DLD1 (cell line): ENCODE measurements at regions not wholly inside any gene's neighbourhood (a gene's known extent, or its start where the extent isn't known, plus 50 kb on each side); places are given as distances from the start of the nearest gene placed in this dataset.

Source experiments
- in situ Hi-C: cut with HindIII; loops from 2 replicates; pipeline ENCODE4 v1.10.0; 2017; ENCODE audit warnings: low sequenced_read_pairs

GRCh38 chr1:201706109-201706508 lies 122.8 kb upstream of the IPO9 start:
- in situ Hi-C loops = no loop called here

GRCh38 chr1:201707027-201707426 lies 121.9 kb upstream of the IPO9 start:
- in situ Hi-C loops = no loop called here

DNA sequence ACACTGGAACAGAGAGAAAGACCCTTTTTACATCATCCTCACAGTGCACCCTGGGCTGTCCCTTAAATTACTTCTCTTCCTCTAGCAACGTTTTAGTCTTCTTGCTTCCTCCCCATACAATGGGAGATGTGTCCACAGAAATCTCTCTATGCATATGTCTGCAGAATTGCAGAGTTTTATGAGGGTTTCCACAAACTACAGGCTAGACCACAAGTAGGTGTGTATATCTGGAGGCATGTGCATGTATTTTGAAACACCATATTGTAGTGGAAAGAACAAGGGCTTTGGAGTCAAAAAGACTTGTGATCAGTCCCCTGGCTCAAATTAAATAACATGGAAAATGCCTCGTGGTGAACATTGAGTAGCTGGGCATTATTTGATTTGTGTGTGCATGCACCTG lies 121.3 kb upstream of the IPO9 start:
- in situ Hi-C loops = no loop called here

- in situ Hi-C loops = no loop called here
These were observed 120.9 kb upstream of the IPO9 start for GRCh38 chr1:201708085-201708512.

GRCh38 chr1:201708691-201709090 lies 120.3 kb upstream of the IPO9 start:
- in situ Hi-C loops = no loop called here

GRCh38 chr1:201709564-201710295 lies 119.2 kb upstream of the IPO9 start:
- in situ Hi-C loops = no loop called here

GRCh38 chr1:201710632-201711597 lies 118.0 kb upstream of the IPO9 start:
- in situ Hi-C loops = no loop called here

DNA sequence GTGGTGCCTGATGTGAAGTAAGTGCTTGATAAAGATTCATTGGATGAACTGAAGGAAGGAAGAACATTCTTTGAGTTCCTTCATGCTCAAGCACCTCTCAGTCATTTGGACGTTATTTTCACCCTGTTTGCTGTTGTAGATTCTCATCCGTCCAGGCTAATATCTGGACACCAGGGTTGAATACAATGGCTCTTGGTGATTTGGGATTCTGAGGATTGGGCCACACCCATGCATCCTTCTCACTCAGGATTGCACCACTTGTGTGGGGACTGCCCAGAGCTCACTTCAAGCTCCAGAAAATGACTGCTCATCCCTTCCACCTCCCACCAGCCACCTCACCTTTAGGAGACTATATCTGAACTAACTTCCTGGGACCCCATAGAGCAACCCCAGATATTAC lies 117.1 kb upstream of the IPO9 start:
- in situ Hi-C loops = no loop called here

GRCh38 chr1:201712387-201713085 lies 116.4 kb upstream of the IPO9 start:
- in situ Hi-C loops = no loop called here

DNA sequence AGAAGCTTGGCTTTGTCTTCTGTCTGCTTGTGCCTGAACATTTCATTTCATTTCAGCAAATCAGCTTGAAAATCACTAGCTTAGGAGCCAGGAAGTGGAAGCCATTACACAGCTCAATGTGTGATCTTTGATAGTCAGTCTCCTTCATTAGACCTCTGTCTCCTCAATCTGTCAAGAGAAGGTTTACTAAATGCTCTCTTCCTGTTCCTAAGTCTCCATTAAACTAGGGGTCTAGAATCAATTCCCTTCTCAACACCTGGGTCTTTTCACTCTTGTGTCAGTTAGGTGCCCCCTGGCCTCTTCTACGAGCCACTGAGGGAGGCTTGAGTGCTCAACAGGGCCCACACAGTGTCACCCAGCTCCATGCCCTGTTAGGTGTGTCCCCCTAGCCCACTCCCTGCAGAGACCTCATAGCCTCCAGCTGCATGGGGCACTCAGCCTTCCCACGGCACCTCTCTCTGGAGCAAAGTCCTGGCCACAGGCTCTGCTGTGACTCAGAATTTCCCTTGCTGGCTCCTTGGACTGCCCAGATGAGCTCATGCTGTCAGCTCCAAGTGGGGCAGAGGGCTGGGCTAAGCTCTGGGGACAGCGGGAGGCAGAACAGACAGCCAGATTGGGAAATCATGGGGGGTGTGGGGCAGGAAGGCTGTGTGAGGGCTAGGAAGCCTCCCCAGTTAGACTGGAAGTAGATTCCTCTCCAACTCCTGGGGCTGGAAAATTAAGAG lies 115.7 kb upstream of the IPO9 start:
- in situ Hi-C loops = no loop called here

- in situ Hi-C loops = loop anchor here (5.0 kb wide), 1 partner anchor 43 kb away; no protein-coding TSS in a partner anchor
These were observed 114.2 kb upstream of the IPO9 start for GRCh38 chr1:201714542-201715329.

DNA sequence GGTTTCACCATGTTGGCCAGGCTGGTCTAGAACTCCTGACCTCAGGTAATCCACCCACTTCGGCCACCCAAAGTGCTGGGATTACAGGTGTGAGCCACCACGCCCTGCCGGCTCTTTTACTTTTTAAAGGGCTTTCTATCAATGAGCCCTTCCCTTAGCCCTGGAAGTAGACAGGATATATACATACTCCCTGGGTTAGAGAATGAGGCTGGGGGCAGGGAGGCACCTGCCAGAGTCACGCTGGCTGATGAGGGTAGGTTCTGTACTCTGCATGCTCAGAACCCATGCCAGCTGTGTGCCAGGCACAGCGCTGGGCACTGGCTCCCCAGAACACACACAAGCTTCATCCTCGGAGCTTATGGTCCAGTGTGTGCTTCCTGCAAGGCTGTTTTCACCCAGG lies 113.6 kb upstream of the IPO9 start:
- in situ Hi-C loops = loop anchor here (5.0 kb wide), 1 partner anchor 42 kb away; no protein-coding TSS in a partner anchor

DNA sequence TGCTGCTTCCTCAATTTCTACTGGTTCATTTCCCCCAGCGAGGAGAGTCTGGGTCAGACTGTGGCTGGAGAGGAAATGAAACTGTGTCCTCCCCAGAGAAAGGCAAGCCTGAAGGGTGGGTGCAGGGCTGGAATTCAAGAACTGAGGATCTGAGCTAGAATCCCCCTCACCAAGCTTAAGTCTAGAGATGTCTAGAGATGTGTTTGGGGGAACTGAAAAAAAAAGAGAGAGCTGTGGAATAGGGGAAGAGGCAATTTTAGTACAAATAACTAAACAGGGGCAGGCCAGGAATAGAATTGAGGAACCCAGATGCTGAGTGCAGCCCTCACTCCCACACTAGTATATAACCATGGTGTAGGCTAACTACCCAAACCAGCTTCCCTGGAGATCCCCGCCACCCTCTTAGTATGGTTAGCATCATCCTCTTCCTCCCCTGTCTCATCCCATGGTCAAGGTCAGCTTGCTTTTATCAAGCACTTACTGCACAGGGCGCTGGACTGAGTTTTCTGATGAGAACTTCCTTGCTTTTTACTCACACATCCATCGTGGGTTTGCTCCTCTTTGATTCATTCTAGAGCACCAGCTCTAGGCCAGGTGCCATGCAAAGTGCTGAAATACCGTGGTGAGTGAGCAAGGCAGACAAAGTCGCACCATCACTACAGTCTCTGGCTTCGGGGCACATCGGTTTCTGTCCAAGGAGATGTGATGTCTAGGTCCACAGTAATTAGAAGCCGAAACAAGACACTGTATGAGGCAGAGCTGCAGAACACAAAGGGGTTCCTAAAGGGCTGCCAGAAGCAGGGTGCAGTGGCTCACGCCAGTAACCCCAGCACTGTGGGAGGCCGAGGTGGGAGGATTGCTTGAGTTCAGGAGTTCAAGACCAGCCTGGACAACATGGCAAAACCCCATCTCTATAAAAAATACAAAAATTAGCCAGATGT lies 112.9 kb upstream of the IPO9 start:
- in situ Hi-C loops = loop anchor here (5.0 kb wide), 1 partner anchor 41 kb away; no protein-coding TSS in a partner anchor

GRCh38 chr1:201716742-201717135 lies 112.2 kb upstream of the IPO9 start:
- in situ Hi-C loops = loop anchor here (5.0 kb wide), 1 partner anchor 41 kb away; no protein-coding TSS in a partner anchor

DNA sequence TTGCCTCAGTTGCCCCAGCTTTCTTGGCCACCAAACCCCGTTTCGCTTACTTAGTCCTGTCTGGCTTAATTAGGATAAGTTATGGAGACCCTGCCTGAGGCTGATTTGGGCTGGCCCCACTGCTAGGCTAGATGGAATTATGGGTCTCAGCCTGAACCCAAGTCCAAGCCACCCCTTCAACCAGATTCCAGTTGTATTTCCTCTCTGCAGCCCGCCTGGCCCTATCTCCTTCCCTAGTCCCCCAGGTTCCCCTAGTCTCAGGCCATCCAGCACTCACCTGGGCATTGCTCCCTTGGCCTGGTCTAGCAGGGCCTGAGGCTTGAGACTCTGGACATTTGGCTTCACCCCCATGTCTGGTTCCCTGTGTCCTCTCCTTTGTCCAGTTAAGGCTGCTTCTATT lies 111.7 kb upstream of the IPO9 start:
- in situ Hi-C loops = loop anchor here (5.0 kb wide), 1 partner anchor 40 kb away; no protein-coding TSS in a partner anchor

DNA sequence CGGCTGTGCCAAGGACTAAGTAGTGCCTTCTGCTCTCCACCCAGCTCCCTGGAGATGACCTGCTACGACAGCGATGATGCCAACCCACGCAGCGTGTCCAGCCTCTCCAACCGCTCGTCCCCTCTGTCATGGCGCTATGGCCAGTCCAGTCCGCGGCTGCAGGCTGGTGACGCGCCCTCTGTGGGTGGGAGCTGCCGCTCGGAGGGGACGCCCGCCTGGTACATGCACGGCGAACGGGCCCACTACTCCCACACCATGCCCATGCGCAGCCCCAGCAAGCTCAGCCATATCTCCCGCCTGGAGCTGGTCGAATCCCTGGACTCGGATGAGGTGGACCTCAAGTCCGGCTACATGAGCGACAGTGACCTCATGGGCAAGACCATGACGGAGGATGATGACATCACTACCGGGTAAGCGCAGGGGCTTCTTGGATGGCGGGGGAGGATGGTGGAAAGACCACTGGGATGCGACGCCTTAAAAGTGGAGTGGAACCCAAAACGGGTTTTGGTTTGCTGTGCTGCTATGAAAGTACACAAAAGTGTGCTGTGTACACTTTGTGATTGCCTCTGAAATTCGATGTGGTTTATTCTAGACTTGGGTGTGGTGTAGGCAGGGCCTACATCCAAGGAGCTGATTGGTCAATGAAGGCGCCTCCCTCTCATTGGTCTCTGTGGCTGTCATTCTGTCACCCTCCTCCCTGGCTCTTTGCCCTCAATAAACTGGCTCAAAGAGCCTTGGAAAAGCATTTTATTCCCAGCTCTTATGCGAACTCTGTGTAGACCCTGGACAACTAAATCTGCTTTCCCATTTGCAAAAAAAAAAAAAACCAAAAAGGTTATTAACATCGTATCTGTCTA lies 110.4 kb upstream of the IPO9 start:
- in situ Hi-C loops = loop anchor here (5.0 kb wide), 1 partner anchor 39 kb away; no protein-coding TSS in a partner anchor

DNA sequence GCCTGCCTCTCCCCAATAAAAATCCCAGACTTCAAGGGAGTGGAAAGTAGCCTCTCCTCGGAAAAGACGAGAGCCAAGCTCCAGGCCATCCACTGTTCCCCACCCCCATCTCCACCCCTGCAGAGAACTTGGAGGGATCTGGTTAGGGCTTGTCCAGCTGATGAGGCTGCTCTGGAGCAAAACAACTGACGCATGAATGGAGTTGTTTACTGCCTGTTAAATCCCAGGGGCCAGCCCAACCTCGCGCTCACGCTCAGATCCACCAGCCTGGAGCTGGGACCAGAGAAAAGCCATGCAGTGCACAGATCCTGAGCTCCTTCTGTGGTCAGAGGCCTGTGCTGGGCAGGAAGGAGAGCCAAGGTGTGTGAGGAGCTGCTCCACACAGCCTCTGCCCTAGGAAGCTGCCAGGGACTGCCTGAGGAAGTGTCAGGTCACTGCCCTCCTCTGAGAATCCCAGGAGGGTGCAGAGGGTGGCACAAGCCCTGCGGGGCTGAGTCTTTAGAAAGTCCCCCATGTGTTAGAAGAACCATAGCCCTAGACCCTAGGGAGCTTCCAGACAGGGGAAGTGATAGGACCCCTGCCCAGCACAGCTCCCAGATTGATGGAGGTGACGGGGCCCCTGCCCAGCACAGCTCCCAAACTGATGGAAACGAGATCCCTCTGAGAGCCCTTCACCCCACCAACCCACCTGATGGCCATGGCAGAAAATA lies 109.0 kb upstream of the IPO9 start:
- in situ Hi-C loops = loop anchor here (5.0 kb wide), 1 partner anchor 37 kb away; no protein-coding TSS in a partner anchor
